ENCODE measurements at regions not wholly inside any gene's neighbourhood (a gene's known extent, or its start where the extent isn't known, plus 50 kb on each side); places are given as distances from the start of the nearest gene placed in this dataset.

GRCh38 chr16:11446566-11447119 lies 101.4 kb downstream of the RMI2 start:
- Histone ChIP-seq H3K27me3 (ENCODE audit: control insufficient read depth, insufficient read depth, low read length) (no peaks in the 10 kb centered on the region), H3K9me3 (replicated peaks; ENCODE audit: control insufficient read depth, low read depth, low read length) (peaks cover under 1% of the 10 kb centered on the region), H3K4me3 (ENCODE audit: low read length) (no peak overlapping the region), H3K36me3 (ENCODE audit: control insufficient read depth, insufficient read depth, low read length) (no peaks in the 10 kb centered on the region), H3K4me1 (ENCODE audit: control insufficient read depth, insufficient read depth, low read length) (no peaks in the 10 kb centered on the region), H3K27ac (ENCODE audit: low read length) (no peak overlapping the region)
- DNase-seq, result no peak
- WGBS (ENCODE audit: insufficient coverage), result 80% methylated on average over 12 of the region's 12 CpGs

- no peaks in the 10 kb centered on the region for H3K27me3 ChIP-seq (ENCODE audit: control insufficient read depth, insufficient read depth, low read length)
- no peak for DNase-seq
- 89% methylated on average over 9 of the region's 10 CpGs for WGBS (ENCODE audit: insufficient coverage)
- H3K36me3 ChIP-seq (ENCODE audit: control insufficient read depth, insufficient read depth, low read length), result no peaks in the 10 kb centered on the region
- H3K27ac ChIP-seq (ENCODE audit: low read length), result no peak overlapping the region
- no peaks in the 10 kb centered on the region for H3K9me3 ChIP-seq (replicated peaks; ENCODE audit: control insufficient read depth, low read depth, low read length)
- H3K4me3 ChIP-seq (ENCODE audit: low read length), result no peak overlapping the region
- H3K4me1 ChIP-seq (ENCODE audit: control insufficient read depth, insufficient read depth, low read length), result peaks cover under 1% of the 10 kb centered on the region
Observed at GRCh38 chr16:11447272-11447671, 102.0 kb downstream of the RMI2 start.

GRCh38 chr16:11447836-11448235 lies 102.6 kb downstream of the RMI2 start:
- Histone ChIP-seq H3K27me3 (ENCODE audit: control insufficient read depth, insufficient read depth, low read length) (no peaks in the 10 kb centered on the region), H3K4me1 (ENCODE audit: control insufficient read depth, insufficient read depth, low read length) (peaks cover 4% of the 10 kb centered on the region), H3K36me3 (ENCODE audit: control insufficient read depth, insufficient read depth, low read length) (no peaks in the 10 kb centered on the region), H3K4me3 (ENCODE audit: low read length) (no peak overlapping the region), H3K27ac (ENCODE audit: low read length) (no peak overlapping the region), H3K9me3 (replicated peaks; ENCODE audit: control insufficient read depth, low read depth, low read length) (no peaks in the 10 kb centered on the region)
- no peak for DNase-seq
- WGBS (ENCODE audit: insufficient coverage), result 57% methylated on average over 9 of the region's 11 CpGs

- Histone ChIP-seq H3K4me1 (ENCODE audit: control insufficient read depth, insufficient read depth, low read length) (peaks cover 4% of the 10 kb centered on the region), H3K36me3 (ENCODE audit: control insufficient read depth, insufficient read depth, low read length) (no peaks in the 10 kb centered on the region), H3K27me3 (ENCODE audit: control insufficient read depth, insufficient read depth, low read length) (no peaks in the 10 kb centered on the region), H3K9me3 (replicated peaks; ENCODE audit: control insufficient read depth, low read depth, low read length) (no peaks in the 10 kb centered on the region), H3K27ac (ENCODE audit: low read length) (no peak overlapping the region), H3K4me3 (ENCODE audit: low read length) (no peak overlapping the region)
- 42% methylated on average over 7 of the region's 13 CpGs for WGBS (ENCODE audit: insufficient coverage)
- no peak for DNase-seq
Observed at GRCh38 chr16:11448796-11449416, 103.6 kb downstream of the RMI2 start.

GRCh38 chr16:11449716-11450115 lies 104.5 kb downstream of the RMI2 start:
- Histone ChIP-seq H3K36me3 (ENCODE audit: control insufficient read depth, insufficient read depth, low read length) (no peaks in the 10 kb centered on the region), H3K27ac (ENCODE audit: low read length) (no peak overlapping the region), H3K27me3 (ENCODE audit: control insufficient read depth, insufficient read depth, low read length) (no peaks in the 10 kb centered on the region), H3K4me1 (ENCODE audit: control insufficient read depth, insufficient read depth, low read length) (peaks cover 4% of the 10 kb centered on the region), H3K4me3 (ENCODE audit: low read length) (no peak overlapping the region), H3K9me3 (replicated peaks; ENCODE audit: control insufficient read depth, low read depth, low read length) (no peaks in the 10 kb centered on the region)
- WGBS (ENCODE audit: insufficient coverage), result 89% methylated on average over 7 of the region's 7 CpGs
- no peak for DNase-seq

- Histone ChIP-seq H3K36me3 (ENCODE audit: control insufficient read depth, insufficient read depth, low read length) (no peaks in the 10 kb centered on the region), H3K27ac (ENCODE audit: low read length) (no peak overlapping the region), H3K4me1 (ENCODE audit: control insufficient read depth, insufficient read depth, low read length) (peaks cover 4% of the 10 kb centered on the region), H3K4me3 (ENCODE audit: low read length) (no peak overlapping the region), H3K27me3 (ENCODE audit: control insufficient read depth, insufficient read depth, low read length) (no peaks in the 10 kb centered on the region), H3K9me3 (replicated peaks; ENCODE audit: control insufficient read depth, low read depth, low read length) (no peaks in the 10 kb centered on the region)
- WGBS (ENCODE audit: insufficient coverage), result 72% methylated on average over 6 of the region's 9 CpGs
- peak; percentile 55 for DNase-seq
Observed at GRCh38 chr16:11450136-11450535, 104.9 kb downstream of the RMI2 start.

- no peak overlapping the region for H3K4me3 ChIP-seq (ENCODE audit: low read length)
- H3K36me3 ChIP-seq (ENCODE audit: control insufficient read depth, insufficient read depth, low read length), result no peaks in the 10 kb centered on the region
- H3K27ac ChIP-seq (ENCODE audit: low read length), result peak overlapping the region; percentile 85
- H3K9me3 ChIP-seq (replicated peaks; ENCODE audit: control insufficient read depth, low read depth, low read length), result no peaks in the 10 kb centered on the region
- H3K4me1 ChIP-seq (ENCODE audit: control insufficient read depth, insufficient read depth, low read length), result peaks cover 4% of the 10 kb centered on the region
- WGBS (ENCODE audit: insufficient coverage), result 82% methylated on average over 7 of the region's 7 CpGs
- no peaks in the 10 kb centered on the region for H3K27me3 ChIP-seq (ENCODE audit: control insufficient read depth, insufficient read depth, low read length)
- DNase-seq, result no peak
Observed at GRCh38 chr16:11452298-11452697, 107.0 kb downstream of the RMI2 start.

- peak; percentile 84 for DNase-seq
Observed at GRCh38 chr16:11452746-11453389, 107.6 kb downstream of the RMI2 start.

GRCh38 chr16:11456741-11457140 lies 111.5 kb downstream of the RMI2 start:
- Histone ChIP-seq H3K27ac (ENCODE audit: low read length) (no peak overlapping the region), H3K4me1 (ENCODE audit: control insufficient read depth, insufficient read depth, low read length) (peaks cover 4% of the 10 kb centered on the region), H3K4me3 (ENCODE audit: low read length) (no peak overlapping the region), H3K36me3 (ENCODE audit: control insufficient read depth, insufficient read depth, low read length) (no peaks in the 10 kb centered on the region), H3K9me3 (replicated peaks; ENCODE audit: control insufficient read depth, low read depth, low read length) (no peaks in the 10 kb centered on the region), H3K27me3 (ENCODE audit: control insufficient read depth, insufficient read depth, low read length) (no peaks in the 10 kb centered on the region)
- no peak for DNase-seq
- whole genome bisulfite sequencing (ENCODE audit: insufficient coverage), result 93% methylated on average over 10 of the region's 10 CpGs

More at GRCh38 chr16:11452746-11453389, 107.6 kb downstream of the RMI2 start:
- H3K4me1 ChIP-seq (ENCODE audit: control insufficient read depth, insufficient read depth, low read length), result peaks cover 4% of the 10 kb centered on the region
- no CpG with 5 or more reads among the region's 5 CpGs for WGBS (ENCODE audit: insufficient coverage)
- no peak overlapping the region for H3K4me3 ChIP-seq (ENCODE audit: low read length)
- H3K9me3 ChIP-seq (replicated peaks; ENCODE audit: control insufficient read depth, low read depth, low read length), result no peaks in the 10 kb centered on the region
- H3K27ac ChIP-seq (ENCODE audit: low read length), result peak overlapping the region; percentile 85
- no peaks in the 10 kb centered on the region for H3K27me3 ChIP-seq (ENCODE audit: control insufficient read depth, insufficient read depth, low read length)
- no peaks in the 10 kb centered on the region for H3K36me3 ChIP-seq (ENCODE audit: control insufficient read depth, insufficient read depth, low read length)

GRCh38 chr16:11459722-11460121 lies 114.5 kb downstream of the RMI2 start:
- 57% methylated on average over 8 of the region's 8 CpGs for WGBS (ENCODE audit: insufficient coverage)
- Histone ChIP-seq H3K36me3 (ENCODE audit: control insufficient read depth, insufficient read depth, low read length) (no peaks in the 10 kb centered on the region), H3K4me3 (ENCODE audit: low read length) (no peak overlapping the region), H3K27ac (ENCODE audit: low read length) (no peak overlapping the region), H3K27me3 (ENCODE audit: control insufficient read depth, insufficient read depth, low read length) (no peaks in the 10 kb centered on the region), H3K4me1 (ENCODE audit: control insufficient read depth, insufficient read depth, low read length) (no peaks in the 10 kb centered on the region), H3K9me3 (replicated peaks; ENCODE audit: control insufficient read depth, low read depth, low read length) (no peaks in the 10 kb centered on the region)
- no peak for DNase-seq

Data from muscle of leg (tissue), 3 donors.